ENCODE measurements at regions not wholly inside any gene's neighbourhood (a gene's known extent, or its start where the extent isn't known, plus 50 kb on each side); places are given as distances from the start of the nearest gene placed in this dataset.

- no peaks in the 10 kb centered on the region for H3K36me3 ChIP-seq (ENCODE audit: control insufficient read depth, insufficient read depth, low read length)
- peak in 1 of 2 donors; percentile 10 for DNase-seq (ENCODE audit: low read depth in 2 of 2)
These were observed 635.5 kb upstream of the NETO1 start for GRCh38 chr18:73503326-73503725.

GRCh38 chr18:73487966-73488365, 620.2 kb upstream of the NETO1 start:
- DNase-seq (ENCODE audit: low read depth in 2 of 2) = peak in 1 of 2 donors; percentile 64
- no peaks in the 10 kb centered on the region for H3K4me1 ChIP-seq (ENCODE audit: control insufficient read depth, extremely low read depth, insufficient read depth, low read length)
- no peak overlapping the region for H3K4me2 ChIP-seq (ENCODE audit: extremely low read depth, insufficient read depth, low read length)
- no peak overlapping the region for H3K9ac ChIP-seq (ENCODE audit: insufficient read depth, low read length)
- no peaks in the 10 kb centered on the region for H4K20me1 ChIP-seq (ENCODE audit: control insufficient read depth, extremely low read depth, insufficient read depth, low read length)
- no peak overlapping the region for H2AFZ ChIP-seq (ENCODE audit: low read length)
- H3K79me2 ChIP-seq (ENCODE audit: control insufficient read depth, insufficient read depth, low read length) = no peaks in the 10 kb centered on the region
- no peak overlapping the region for H3K4me3 ChIP-seq (replicated peaks in 1 of 4; ENCODE audit: control extremely low read depth in 1 of 4, insufficient read depth in 1 of 4, low read depth in 3 of 4, low read length in 4 of 4)
- no peaks in the 10 kb centered on the region for H3K36me3 ChIP-seq (ENCODE audit: control insufficient read depth, insufficient read depth, low read length)
- no peaks in the 10 kb centered on the region for H3K27me3 ChIP-seq (ENCODE audit: control insufficient read depth, insufficient read depth, low read length)
- no peaks in the 10 kb centered on the region for H3K9me3 ChIP-seq (ENCODE audit: control insufficient read depth, insufficient read depth, low read depth, low read length)
- H3K27ac ChIP-seq (ENCODE audit: insufficient read depth, low read length) = no peak overlapping the region
- TF ChIP-seq CTCF (conservative IDR thresholded peaks at IDR 0.05 in 1 of 2, IDR thresholded peaks at IDR 0.05 in 1 of 2; ENCODE audit: low read depth in 1 of 2, low read length in 2 of 2) = no peak
- no peak for TF ChIP-seq EZH2 (IDR thresholded peaks at IDR 0.05; ENCODE audit: low read length, missing control alignments)

More at GRCh38 chr18:73503326-73503725, 635.5 kb upstream of the NETO1 start:
- Histone ChIP-seq H3K27me3 (ENCODE audit: control insufficient read depth, insufficient read depth, low read length) (no peaks in the 10 kb centered on the region), H3K4me3 (replicated peaks in 1 of 4; ENCODE audit: control extremely low read depth in 1 of 4, insufficient read depth in 1 of 4, low read depth in 3 of 4, low read length in 4 of 4) (no peak overlapping the region), H4K20me1 (ENCODE audit: control insufficient read depth, extremely low read depth, insufficient read depth, low read length) (no peaks in the 10 kb centered on the region), H3K9ac (ENCODE audit: insufficient read depth, low read length) (no peak overlapping the region), H2AFZ (ENCODE audit: low read length) (no peak overlapping the region), H3K4me1 (ENCODE audit: control insufficient read depth, extremely low read depth, insufficient read depth, low read length) (no peaks in the 10 kb centered on the region), H3K27ac (ENCODE audit: insufficient read depth, low read length) (no peak overlapping the region), H3K79me2 (ENCODE audit: control insufficient read depth, insufficient read depth, low read length) (no peaks in the 10 kb centered on the region), H3K9me3 (ENCODE audit: control insufficient read depth, insufficient read depth, low read depth, low read length) (no peaks in the 10 kb centered on the region), H3K4me2 (ENCODE audit: extremely low read depth, insufficient read depth, low read length) (no peak overlapping the region)
- TF ChIP-seq EZH2 (IDR thresholded peaks at IDR 0.05; ENCODE audit: low read length, missing control alignments) (no peak), CTCF (conservative IDR thresholded peaks at IDR 0.05 in 1 of 2, IDR thresholded peaks at IDR 0.05 in 1 of 2; ENCODE audit: low read depth in 1 of 2, low read length in 2 of 2) (no peak)

GRCh38 chr18:73485166-73485565, 617.4 kb upstream of the NETO1 start:
- no peak overlapping the region for H2AFZ ChIP-seq (ENCODE audit: low read length)
- TF ChIP-seq EZH2 (IDR thresholded peaks at IDR 0.05; ENCODE audit: low read length, missing control alignments) (no peak), CTCF (conservative IDR thresholded peaks at IDR 0.05 in 1 of 2, IDR thresholded peaks at IDR 0.05 in 1 of 2; ENCODE audit: low read depth in 1 of 2, low read length in 2 of 2) (no peak)
- DNase-seq (ENCODE audit: low read depth in 2 of 2) = no peak
- H3K27me3 ChIP-seq (ENCODE audit: control insufficient read depth, insufficient read depth, low read length) = no peaks in the 10 kb centered on the region
- H3K27ac ChIP-seq (ENCODE audit: insufficient read depth, low read length) = no peak overlapping the region
- H3K4me1 ChIP-seq (ENCODE audit: control insufficient read depth, extremely low read depth, insufficient read depth, low read length) = no peaks in the 10 kb centered on the region
- H3K79me2 ChIP-seq (ENCODE audit: control insufficient read depth, insufficient read depth, low read length) = no peaks in the 10 kb centered on the region
- H3K4me3 ChIP-seq (replicated peaks in 1 of 4; ENCODE audit: control extremely low read depth in 1 of 4, insufficient read depth in 1 of 4, low read depth in 3 of 4, low read length in 4 of 4) = no peak overlapping the region
- no peak overlapping the region for H3K4me2 ChIP-seq (ENCODE audit: extremely low read depth, insufficient read depth, low read length)
- no peaks in the 10 kb centered on the region for H3K36me3 ChIP-seq (ENCODE audit: control insufficient read depth, insufficient read depth, low read length)
- no peak overlapping the region for H3K9ac ChIP-seq (ENCODE audit: insufficient read depth, low read length)
- H4K20me1 ChIP-seq (ENCODE audit: control insufficient read depth, extremely low read depth, insufficient read depth, low read length) = no peaks in the 10 kb centered on the region
- no peaks in the 10 kb centered on the region for H3K9me3 ChIP-seq (ENCODE audit: control insufficient read depth, insufficient read depth, low read depth, low read length)

Data from fibroblast of lung (primary cell).